Liver (tissue), 8 donors: ENCODE measurements at regions not wholly inside any gene's neighbourhood (a gene's known extent, or its start where the extent isn't known, plus 50 kb on each side); places are given as distances from the start of the nearest gene placed in this dataset.

Source experiments
- DNase-seq: peaks from one replicate; pipeline ENCODE4 v3.0.0-alpha.2; 2017; ENCODE audit warnings: low spot score
- H3K27ac ChIP-seq, 2 donors: one replicate each; pipeline ENCODE4 v1.7.0; 2013; ENCODE audit warnings: inconsistent platforms in 2 of 2, low read length in 2 of 2, control low read depth in 1 of 2, low read depth in 1 of 2, mild to moderate bottlenecking in 1 of 2
- H3K27me3 ChIP-seq, 4 donors: one replicate each; pipeline versions ENCODE4 v1.6.1 to v1.7.0; 2013; ENCODE audit warnings: low read length in 3 of 4, inconsistent platforms in 1 of 4, mild to moderate bottlenecking in 1 of 4, moderate library complexity in 1 of 4; ENCODE audit not compliant: control insufficient read depth in 4 of 4, insufficient read depth in 4 of 4
- H3K36me3 ChIP-seq, 4 donors: one replicate each; pipeline versions ENCODE4 v1.6.1 to v1.7.0; 2013; ENCODE audit warnings: low read length in 3 of 4, mild to moderate bottlenecking in 3 of 4, low read depth in 1 of 4, moderate library complexity in 1 of 4; ENCODE audit not compliant: control insufficient read depth in 4 of 4, insufficient read depth in 3 of 4
- H3K4me1 ChIP-seq, 4 donors: one replicate each; pipeline versions ENCODE4 v1.6.1 to v1.7.0; 2013; ENCODE audit warnings: low read length in 3 of 4, mild to moderate bottlenecking in 3 of 4, moderate library complexity in 1 of 4; ENCODE audit not compliant: control insufficient read depth in 4 of 4, insufficient read depth in 4 of 4
- H3K4me3 ChIP-seq, 3 donors: one replicate each; pipeline versions ENCODE4 v1.6.1 to v1.7.0; 2013; ENCODE audit warnings: low read length in 3 of 3, control low read depth in 1 of 3, low read depth in 1 of 3, mild to moderate bottlenecking in 1 of 3
- H3K9ac ChIP-seq, 2 donors: one replicate each; pipeline ENCODE4 v1.7.0; 2013; ENCODE audit warnings: low read length in 2 of 2, mild to moderate bottlenecking in 2 of 2, moderate library complexity in 2 of 2, control low read depth in 1 of 2, low read depth in 1 of 2
- H3K9me3 ChIP-seq, 4 donors: one replicate each; pipeline versions ENCODE4 v1.6.1 to v1.7.0; 2013; ENCODE audit warnings: low read length in 3 of 4; ENCODE audit not compliant: control insufficient read depth in 4 of 4
- EGR1 ChIP-seq, 2 donors: IDR thresholded peaks; 2 replicates each; pipeline ENCODE4 v1.6.1; 2016 to 2018; ENCODE audit warnings: antibody characterized with exemption in 2 of 2, low read depth in 2 of 2
- FOXA1 ChIP-seq: IDR thresholded peaks from 2 replicates; pipeline ENCODE4 v1.6.1; 2016; ENCODE audit warnings: antibody characterized with exemption
- FOXA2 ChIP-seq: IDR thresholded peaks from 2 replicates; pipeline ENCODE4 v1.6.1; 2016; ENCODE audit warnings: antibody characterized with exemption
- GABPA ChIP-seq, 2 donors: IDR thresholded peaks in 1 of 2; conservative IDR thresholded peaks in 1 of 2; 2 replicates each; pipeline ENCODE4 v1.6.1; 2016; ENCODE audit warnings: antibody characterized with exemption in 2 of 2, mild to moderate bottlenecking in 1 of 2, moderate library complexity in 1 of 2
- HNF4A ChIP-seq, 2 donors: conservative IDR thresholded peaks; 2 replicates each; pipeline ENCODE4 v1.6.1; 2016; ENCODE audit warnings: antibody characterized with exemption in 2 of 2, mild to moderate bottlenecking in 2 of 2
- HNF4G ChIP-seq: IDR thresholded peaks from 2 replicates; pipeline ENCODE4 v1.6.1; 2016; ENCODE audit warnings: antibody characterized with exemption
- JUND ChIP-seq, 2 donors: IDR thresholded peaks; 2 replicates each; pipeline ENCODE4 v1.6.1; 2016; ENCODE audit warnings: antibody characterized with exemption in 2 of 2
- MAX ChIP-seq: IDR thresholded peaks from 2 replicates; pipeline ENCODE4 v1.6.1; 2016; ENCODE audit warnings: antibody characterized with exemption
- NR2F2 ChIP-seq: IDR thresholded peaks from 2 replicates; pipeline ENCODE4 v1.6.1; 2016; ENCODE audit warnings: antibody characterized with exemption
- RAD21 ChIP-seq, 2 donors: IDR thresholded peaks; 2 replicates each; pipeline ENCODE4 v1.6.1; 2016; ENCODE audit warnings: antibody characterized with exemption in 2 of 2, mild to moderate bottlenecking in 2 of 2
- RXRA ChIP-seq, 2 donors: IDR thresholded peaks; 2 replicates each; pipeline ENCODE4 v1.6.1; 2017 to 2018; ENCODE audit warnings: antibody characterized with exemption in 2 of 2, mild to moderate bottlenecking in 1 of 2
- SP1 ChIP-seq: IDR thresholded peaks from 2 replicates; pipeline ENCODE4 v1.6.1; 2018; ENCODE audit warnings: antibody characterized with exemption, mild to moderate bottlenecking
- TAF1 ChIP-seq: conservative IDR thresholded peaks from 2 replicates; pipeline ENCODE4 v1.6.1; 2016; ENCODE audit warnings: antibody characterized with exemption, mild to moderate bottlenecking
- WGBS: extraction: QIAGEN DNeasy Blood & Tissue Kit; methylation state at CpG from one replicate; pipeline ENCODE4 v1.1.7; 2013; 5-methylcytosine and 5-hydroxymethylcytosine counted together
- TF ChIP-seq, protein P1 (sequence below): IDR thresholded peaks from 2 replicates; pipeline ENCODE4 v1.6.1; 2016; ENCODE audit warnings: antibody characterized with exemption
- TF ChIP-seq, protein P2 (sequence below): IDR thresholded peaks from 2 replicates; pipeline ENCODE4 v1.6.1; 2016; ENCODE audit warnings: antibody characterized with exemption, mild to moderate bottlenecking
- TF ChIP-seq, protein P3 (sequence below): fragments of 150-350 bp; IDR thresholded peaks from 2 replicates; pipeline ENCODE4 v1.5.1; 2017; ENCODE audit warnings: improper control_type of control experiment, low read depth, low read length; ENCODE audit not compliant: missing input control
- donor health status: healthy.
- donor health status: healthy.
- donor health status: healthy.
- donor health status: healthy.
- donor health status: healthy.

DNA sequence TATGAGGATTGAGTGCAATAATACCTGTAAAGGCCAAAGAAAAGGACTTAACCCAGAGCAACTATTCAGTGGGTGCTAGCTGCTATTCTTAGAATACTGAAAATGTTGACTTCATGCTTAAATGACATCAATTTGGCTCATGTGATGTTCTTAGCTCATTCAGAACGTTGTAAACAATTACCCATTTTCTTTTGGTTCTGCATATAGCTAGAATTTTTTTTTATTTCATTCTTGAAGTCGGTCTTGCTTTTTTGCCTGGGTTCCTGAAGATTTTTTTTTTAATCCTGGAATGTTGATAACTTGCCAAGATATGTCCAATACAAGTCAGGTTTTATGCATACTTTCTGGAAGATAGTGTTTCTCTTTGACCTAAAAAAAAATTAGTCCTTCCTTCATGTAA lies 772.0 kb downstream of the LTN1 start:
- TF ChIP-seq MAX: no peak
- no peak for TF ChIP-seq HNF4G
- TF ChIP-seq SP1: no peak
- TF ChIP-seq FOXA1: no peak
- TF ChIP-seq EGR1 (IDR thresholded peaks at IDR 0.05; ENCODE audit: low read depth in 2 of 2): no peak
- TF ChIP-seq TAF1: no peak
- no peak for TF ChIP-seq JUND (IDR thresholded peaks at IDR 0.05)
- TF ChIP-seq, protein P1, sequence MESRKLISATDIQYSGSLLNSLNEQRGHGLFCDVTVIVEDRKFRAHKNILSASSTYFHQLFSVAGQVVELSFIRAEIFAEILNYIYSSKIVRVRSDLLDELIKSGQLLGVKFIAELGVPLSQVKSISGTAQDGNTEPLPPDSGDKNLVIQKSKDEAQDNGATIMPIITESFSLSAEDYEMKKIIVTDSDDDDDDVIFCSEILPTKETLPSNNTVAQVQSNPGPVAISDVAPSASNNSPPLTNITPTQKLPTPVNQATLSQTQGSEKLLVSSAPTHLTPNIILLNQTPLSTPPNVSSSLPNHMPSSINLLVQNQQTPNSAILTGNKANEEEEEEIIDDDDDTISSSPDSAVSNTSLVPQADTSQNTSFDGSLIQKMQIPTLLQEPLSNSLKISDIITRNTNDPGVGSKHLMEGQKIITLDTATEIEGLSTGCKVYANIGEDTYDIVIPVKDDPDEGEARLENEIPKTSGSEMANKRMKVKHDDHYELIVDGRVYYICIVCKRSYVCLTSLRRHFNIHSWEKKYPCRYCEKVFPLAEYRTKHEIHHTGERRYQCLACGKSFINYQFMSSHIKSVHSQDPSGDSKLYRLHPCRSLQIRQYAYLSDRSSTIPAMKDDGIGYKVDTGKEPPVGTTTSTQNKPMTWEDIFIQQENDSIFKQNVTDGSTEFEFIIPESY: no peak
- TF ChIP-seq HNF4A (conservative IDR thresholded peaks at IDR 0.05): no peak
- TF ChIP-seq RXRA (IDR thresholded peaks at IDR 0.05): no peak
- no peak for TF ChIP-seq RAD21 (IDR thresholded peaks at IDR 0.05)
- TF ChIP-seq GABPA (IDR thresholded peaks at IDR 0.05 in 1 of 2, conservative IDR thresholded peaks at IDR 0.05 in 1 of 2): no peak
- TF ChIP-seq, protein P2, sequence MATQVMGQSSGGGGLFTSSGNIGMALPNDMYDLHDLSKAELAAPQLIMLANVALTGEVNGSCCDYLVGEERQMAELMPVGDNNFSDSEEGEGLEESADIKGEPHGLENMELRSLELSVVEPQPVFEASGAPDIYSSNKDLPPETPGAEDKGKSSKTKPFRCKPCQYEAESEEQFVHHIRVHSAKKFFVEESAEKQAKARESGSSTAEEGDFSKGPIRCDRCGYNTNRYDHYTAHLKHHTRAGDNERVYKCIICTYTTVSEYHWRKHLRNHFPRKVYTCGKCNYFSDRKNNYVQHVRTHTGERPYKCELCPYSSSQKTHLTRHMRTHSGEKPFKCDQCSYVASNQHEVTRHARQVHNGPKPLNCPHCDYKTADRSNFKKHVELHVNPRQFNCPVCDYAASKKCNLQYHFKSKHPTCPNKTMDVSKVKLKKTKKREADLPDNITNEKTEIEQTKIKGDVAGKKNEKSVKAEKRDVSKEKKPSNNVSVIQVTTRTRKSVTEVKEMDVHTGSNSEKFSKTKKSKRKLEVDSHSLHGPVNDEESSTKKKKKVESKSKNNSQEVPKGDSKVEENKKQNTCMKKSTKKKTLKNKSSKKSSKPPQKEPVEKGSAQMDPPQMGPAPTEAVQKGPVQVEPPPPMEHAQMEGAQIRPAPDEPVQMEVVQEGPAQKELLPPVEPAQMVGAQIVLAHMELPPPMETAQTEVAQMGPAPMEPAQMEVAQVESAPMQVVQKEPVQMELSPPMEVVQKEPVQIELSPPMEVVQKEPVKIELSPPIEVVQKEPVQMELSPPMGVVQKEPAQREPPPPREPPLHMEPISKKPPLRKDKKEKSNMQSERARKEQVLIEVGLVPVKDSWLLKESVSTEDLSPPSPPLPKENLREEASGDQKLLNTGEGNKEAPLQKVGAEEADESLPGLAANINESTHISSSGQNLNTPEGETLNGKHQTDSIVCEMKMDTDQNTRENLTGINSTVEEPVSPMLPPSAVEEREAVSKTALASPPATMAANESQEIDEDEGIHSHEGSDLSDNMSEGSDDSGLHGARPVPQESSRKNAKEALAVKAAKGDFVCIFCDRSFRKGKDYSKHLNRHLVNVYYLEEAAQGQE: no peak
- TF ChIP-seq NR2F2: no peak
- TF ChIP-seq, protein P3, sequence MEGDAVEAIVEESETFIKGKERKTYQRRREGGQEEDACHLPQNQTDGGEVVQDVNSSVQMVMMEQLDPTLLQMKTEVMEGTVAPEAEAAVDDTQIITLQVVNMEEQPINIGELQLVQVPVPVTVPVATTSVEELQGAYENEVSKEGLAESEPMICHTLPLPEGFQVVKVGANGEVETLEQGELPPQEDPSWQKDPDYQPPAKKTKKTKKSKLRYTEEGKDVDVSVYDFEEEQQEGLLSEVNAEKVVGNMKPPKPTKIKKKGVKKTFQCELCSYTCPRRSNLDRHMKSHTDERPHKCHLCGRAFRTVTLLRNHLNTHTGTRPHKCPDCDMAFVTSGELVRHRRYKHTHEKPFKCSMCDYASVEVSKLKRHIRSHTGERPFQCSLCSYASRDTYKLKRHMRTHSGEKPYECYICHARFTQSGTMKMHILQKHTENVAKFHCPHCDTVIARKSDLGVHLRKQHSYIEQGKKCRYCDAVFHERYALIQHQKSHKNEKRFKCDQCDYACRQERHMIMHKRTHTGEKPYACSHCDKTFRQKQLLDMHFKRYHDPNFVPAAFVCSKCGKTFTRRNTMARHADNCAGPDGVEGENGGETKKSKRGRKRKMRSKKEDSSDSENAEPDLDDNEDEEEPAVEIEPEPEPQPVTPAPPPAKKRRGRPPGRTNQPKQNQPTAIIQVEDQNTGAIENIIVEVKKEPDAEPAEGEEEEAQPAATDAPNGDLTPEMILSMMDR: no peak
- Histone ChIP-seq H3K27ac (no peak overlapping the region), H3K36me3 (no peaks in the 10 kb centered on the region), H3K9ac (no peak overlapping the region), H3K4me3 (no peak overlapping the region), H3K27me3 (no peaks in the 10 kb centered on the region), H3K4me1 (no peaks in the 10 kb centered on the region), H3K9me3 (no peaks in the 10 kb centered on the region)
- WGBS: 74% methylated on average over 2 of the region's 2 CpGs
- DNase-seq: no peak

- WGBS: 2% methylated on average over 1 of the region's 1 CpG
- H3K36me3 ChIP-seq: no peaks in the 10 kb centered on the region
- no peaks in the 10 kb centered on the region for H3K4me1 ChIP-seq
- H3K27me3 ChIP-seq: no peaks in the 10 kb centered on the region
- H3K4me3 ChIP-seq: no peak overlapping the region
- no peak overlapping the region for H3K27ac ChIP-seq
- H3K9me3 ChIP-seq: no peaks in the 10 kb centered on the region
- no peak for DNase-seq
- H3K9ac ChIP-seq: no peak overlapping the region
- TF ChIP-seq HNF4G: no peak
- TF ChIP-seq HNF4A (conservative IDR thresholded peaks at IDR 0.05): no peak
- no peak for TF ChIP-seq FOXA2
- no peak for TF ChIP-seq JUND (IDR thresholded peaks at IDR 0.05)
- TF ChIP-seq FOXA1: no peak
- TF ChIP-seq, protein P1: no peak
- TF ChIP-seq NR2F2: no peak
- no peak for TF ChIP-seq RAD21 (IDR thresholded peaks at IDR 0.05)
- no peak for TF ChIP-seq MAX
- TF ChIP-seq, protein P2: no peak
These were observed 775.6 kb downstream of the LTN1 start for GRCh38 chr21:28216976-28217523.
